HS-27A (cell line): ENCODE measurements at regions not wholly inside any gene's neighbourhood (a gene's known extent, or its start where the extent isn't known, plus 50 kb on each side); places are given as distances from the start of the nearest gene placed in this dataset.
"Not testable (repeated sequence)": the region's sequence is repeated elsewhere in the genome, so short reads cannot be mapped to it uniquely, and the experiment has no call there.

Experiments used
- DNase-seq: peaks from one replicate; pipeline ENCODE4 v3.0.0-alpha.2; 2012; ENCODE audit warnings: low read depth, missing footprints

GRCh38 chr15:96818861-96819260 is 488.4 kb downstream of the NR2F2 start:
- DNase-seq: no peak

GRCh38 chr15:96827981-96828380 is 497.5 kb downstream of the NR2F2 start:
- DNase-seq: no peak

GRCh38 chr15:96837241-96837970 is 506.9 kb downstream of the NR2F2 start:
- no peak for DNase-seq

- no peak for DNase-seq
Observed at GRCh38 chr15:96838081-96838480, 507.6 kb downstream of the NR2F2 start.

- DNase-seq: no peak
Observed at GRCh38 chr15:96849271-96849900, 518.9 kb downstream of the NR2F2 start.

GRCh38 chr15:96851613-96852012 is 521.1 kb downstream of the NR2F2 start:
- no peak for DNase-seq

- DNase-seq: no peak
Observed at GRCh38 chr15:96858694-96859093, 528.2 kb downstream of the NR2F2 start.

- no peak for DNase-seq
Observed at GRCh38 chr15:96860741-96861140, 530.2 kb downstream of the NR2F2 start.

- DNase-seq: no peak
Observed at GRCh38 chr15:96867992-96868391, 537.5 kb downstream of the NR2F2 start.

- no peak for DNase-seq
Observed at GRCh38 chr15:96869122-96869521, 538.6 kb downstream of the NR2F2 start.

GRCh38 chr15:96869790-96870189 is 539.3 kb downstream of the NR2F2 start:
- DNase-seq: no peak

GRCh38 chr15:96870580-96870979 is 540.1 kb downstream of the NR2F2 start:
- DNase-seq: no peak

GRCh38 chr15:96877442-96877841 is 546.9 kb downstream of the NR2F2 start:
- DNase-seq: not testable (repeated sequence)

- DNase-seq: no peak
Observed at GRCh38 chr15:96878129-96878528, 547.6 kb downstream of the NR2F2 start.

GRCh38 chr15:96882121-96882772 is 551.7 kb downstream of the NR2F2 start:
- DNase-seq: no peak

GRCh38 chr15:96887730-96888129 is 557.2 kb downstream of the NR2F2 start:
- DNase-seq: no peak

- no peak for DNase-seq
Observed at GRCh38 chr15:96888764-96889163, 558.3 kb downstream of the NR2F2 start.

- no peak for DNase-seq
Observed at GRCh38 chr15:96889734-96890480, 559.4 kb downstream of the NR2F2 start.

GRCh38 chr15:96891046-96891445 is 560.5 kb downstream of the NR2F2 start:
- no peak for DNase-seq

- no peak for DNase-seq
Observed at GRCh38 chr15:96893159-96893906, 562.8 kb downstream of the NR2F2 start.

GRCh38 chr15:96894659-96895058 is 564.2 kb downstream of the NR2F2 start:
- DNase-seq: no peak

GRCh38 chr15:96896766-96897165 is 566.3 kb downstream of the NR2F2 start:
- DNase-seq: no peak
